GM19239 (cell line): ENCODE measurements at regions not wholly inside any gene's neighbourhood (a gene's known extent, or its start where the extent isn't known, plus 50 kb on each side); places are given as distances from the start of the nearest gene placed in this dataset.
"Not testable (repeated sequence)": the region's sequence is repeated elsewhere in the genome, so short reads cannot be mapped to it uniquely, and the experiment has no call there.

ENCODE experiments used
- DNase-seq: peaks from one replicate; pipeline ENCODE4 v3.0.0; 2011; ENCODE audit warnings: low spot score; ENCODE audit not compliant: insufficient read length
- FAIRE-seq: peaks from 2 replicates; lab custom pipeline; 2011; peaks lifted over from hg19 to GRCh38; lab: Jason Lieb, UNC

GRCh38 chr12:31162896-31163560 lies 89.4 kb downstream of the DDX11 start:
- not testable (repeated sequence) for FAIRE-seq, DNase-seq

- FAIRE-seq: peak; percentile 76
- not testable (repeated sequence) for DNase-seq
Measured at GRCh38 chr12:31174293-31174692, 100.6 kb downstream of the DDX11 start.

- DNase-seq: not testable (repeated sequence)
- peak; percentile 76 for FAIRE-seq
Measured at GRCh38 chr12:31177514-31177913, 103.9 kb downstream of the DDX11 start.

- not testable (repeated sequence) for FAIRE-seq
Measured at GRCh38 chr12:31178875-31179274, 105.2 kb downstream of the DDX11 start.

GRCh38 chr12:31179627-31180237 lies 106.1 kb downstream of the DDX11 start:
- DNase-seq: not testable (repeated sequence)
- peak; percentile 78 for FAIRE-seq

More at GRCh38 chr12:31178875-31179274, 105.2 kb downstream of the DDX11 start:
- not testable (repeated sequence) for DNase-seq

- DNase-seq, FAIRE-seq: not testable (repeated sequence)
Measured at GRCh38 chr12:31182571-31182970, 108.9 kb downstream of the DDX11 start.

- peak; percentile 11 for FAIRE-seq
- not testable (repeated sequence) for DNase-seq
Measured at GRCh38 chr12:31183107-31183506, 109.4 kb downstream of the DDX11 start.

- not testable (repeated sequence) for DNase-seq, FAIRE-seq
Measured at GRCh38 chr12:31183899-31184298, 110.2 kb downstream of the DDX11 start.

- FAIRE-seq: not testable (repeated sequence)
Measured at GRCh38 chr12:31184667-31185066, 111.0 kb downstream of the DDX11 start.

GRCh38 chr12:31192689-31193088 lies 119.0 kb downstream of the DDX11 start:
- DNase-seq, FAIRE-seq: not testable (repeated sequence)

More at GRCh38 chr12:31184667-31185066, 111.0 kb downstream of the DDX11 start:
- not testable (repeated sequence) for DNase-seq

GRCh38 chr12:31195620-31196019 lies 122.0 kb downstream of the DDX11 start:
- DNase-seq, FAIRE-seq: not testable (repeated sequence)

GRCh38 chr12:31199476-31199875 lies 125.8 kb downstream of the DDX11 start:
- FAIRE-seq, DNase-seq: not testable (repeated sequence)

- no peak for FAIRE-seq
- DNase-seq: no peak
Measured at GRCh38 chr12:31201382-31201781, 124.6 kb downstream of the SINHCAF start.

- no peak for FAIRE-seq
- no peak for DNase-seq
Measured at GRCh38 chr12:31203261-31203660, 122.7 kb downstream of the SINHCAF start.

- FAIRE-seq: peak; percentile 93
- DNase-seq: no peak
Measured at GRCh38 chr12:31205054-31205453, 120.9 kb downstream of the SINHCAF start.

GRCh38 chr12:31206038-31206670 lies 119.8 kb downstream of the SINHCAF start:
- DNase-seq (no peak), FAIRE-seq (no peak)

- no peak for FAIRE-seq
- DNase-seq: no peak
Measured at GRCh38 chr12:31207799-31208465, 118.0 kb downstream of the SINHCAF start.

- DNase-seq: no peak
- no peak for FAIRE-seq
Measured at GRCh38 chr12:31210104-31210503, 115.8 kb downstream of the SINHCAF start.

- FAIRE-seq: no peak
- DNase-seq: no peak
Measured at GRCh38 chr12:31210541-31210940, 115.4 kb downstream of the SINHCAF start.
